Vagina (tissue), 2 donors: ENCODE measurements at regions not wholly inside any gene's neighbourhood (a gene's known extent, or its start where the extent isn't known, plus 50 kb on each side); places are given as distances from the start of the nearest gene placed in this dataset.

Source experiments
- POLR2A ChIP-seq, 2 donors: fragments of 450-650 bp; IDR thresholded peaks; one replicate each; pipeline ENCODE4 v1.6.1; 2017; ENCODE audit warnings: antibody characterized with exemption in 2 of 2, mild to moderate bottlenecking in 2 of 2, moderate library complexity in 2 of 2
- TF ChIP-seq, protein P1 (sequence below), 3 experiments: fragments of 450-650 bp in 2 of 3; fragments of 200-600 bp in 1 of 3; sonication (generic) in 1 of 3; IDR thresholded peaks; one replicate each; pipeline ENCODE4 v1.5.1; 2017 to 2019; ENCODE audit warnings: antibody characterized with exemption in 3 of 3, mild to moderate bottlenecking in 2 of 3, moderate library complexity in 2 of 3

DNA sequence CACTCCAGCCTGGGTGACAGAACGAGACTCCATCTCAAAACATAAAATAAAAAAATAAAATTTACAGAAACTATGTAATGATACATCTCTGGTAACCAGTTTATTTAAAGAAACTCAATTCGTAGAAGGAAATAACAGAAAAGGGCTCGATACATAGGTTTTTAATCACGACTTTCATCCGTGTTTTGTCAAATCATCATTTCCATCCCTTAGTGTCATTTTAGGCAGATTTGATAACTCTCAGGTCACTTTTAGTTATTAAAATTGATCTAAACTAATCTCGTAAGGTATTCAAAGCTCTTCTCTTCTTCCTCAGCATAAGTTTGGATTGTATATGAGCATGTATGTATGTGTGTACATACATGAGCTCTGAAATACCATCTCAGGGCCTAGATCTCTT lies 59.3 kb upstream of the SPTBN1 start:
- TF ChIP-seq, protein P1, sequence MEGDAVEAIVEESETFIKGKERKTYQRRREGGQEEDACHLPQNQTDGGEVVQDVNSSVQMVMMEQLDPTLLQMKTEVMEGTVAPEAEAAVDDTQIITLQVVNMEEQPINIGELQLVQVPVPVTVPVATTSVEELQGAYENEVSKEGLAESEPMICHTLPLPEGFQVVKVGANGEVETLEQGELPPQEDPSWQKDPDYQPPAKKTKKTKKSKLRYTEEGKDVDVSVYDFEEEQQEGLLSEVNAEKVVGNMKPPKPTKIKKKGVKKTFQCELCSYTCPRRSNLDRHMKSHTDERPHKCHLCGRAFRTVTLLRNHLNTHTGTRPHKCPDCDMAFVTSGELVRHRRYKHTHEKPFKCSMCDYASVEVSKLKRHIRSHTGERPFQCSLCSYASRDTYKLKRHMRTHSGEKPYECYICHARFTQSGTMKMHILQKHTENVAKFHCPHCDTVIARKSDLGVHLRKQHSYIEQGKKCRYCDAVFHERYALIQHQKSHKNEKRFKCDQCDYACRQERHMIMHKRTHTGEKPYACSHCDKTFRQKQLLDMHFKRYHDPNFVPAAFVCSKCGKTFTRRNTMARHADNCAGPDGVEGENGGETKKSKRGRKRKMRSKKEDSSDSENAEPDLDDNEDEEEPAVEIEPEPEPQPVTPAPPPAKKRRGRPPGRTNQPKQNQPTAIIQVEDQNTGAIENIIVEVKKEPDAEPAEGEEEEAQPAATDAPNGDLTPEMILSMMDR (IDR thresholded peaks at IDR 0.05), result no peak
- no peak for TF ChIP-seq POLR2A (IDR thresholded peaks at IDR 0.05)
